Kidney (tissue), 13 donors: ENCODE measurements at regions not wholly inside any gene's neighbourhood (a gene's known extent, or its start where the extent isn't known, plus 50 kb on each side); places are given as distances from the start of the nearest gene placed in this dataset.
"Not testable (repeated sequence)": the region's sequence is repeated elsewhere in the genome, so short reads cannot be mapped to it uniquely, and the experiment has no call there.

ENCODE experiments used
- DNase-seq, 5 donors: peaks; one replicate each; pipeline ENCODE4 v3.0.0-alpha.2; 2013 to 2020
- FAIRE-seq: peaks from 2 replicates; lab custom pipeline; 2012; peaks lifted over from hg19 to GRCh38; lab: Jason Lieb, UNC
- H3K27ac ChIP-seq, 2 donors: one replicate each; pipeline ENCODE4 v1.7.0; 2013; ENCODE audit warnings: low read depth in 2 of 2, low read length in 2 of 2, inconsistent platforms in 1 of 2
- H3K27me3 ChIP-seq: one replicate; pipeline ENCODE4 v1.7.1; 2013; ENCODE audit warnings: low read length, inconsistent platforms; ENCODE audit not compliant: control insufficient read depth, insufficient read depth
- H3K36me3 ChIP-seq, 3 donors: one replicate each; pipeline versions ENCODE4 v1.7.0 to v1.7.1; 2013; ENCODE audit warnings: low read length in 3 of 3, control low read depth in 1 of 3, inconsistent platforms in 1 of 3; ENCODE audit not compliant: insufficient read depth in 3 of 3, control insufficient read depth in 2 of 3
- H3K4me1 ChIP-seq, 3 donors: one replicate each; pipeline versions ENCODE4 v1.7.0 to v1.7.1; 2013; ENCODE audit warnings: low read length in 3 of 3, inconsistent platforms in 1 of 3, low read depth in 1 of 3; ENCODE audit not compliant: control insufficient read depth in 2 of 3, insufficient read depth in 2 of 3
- H3K4me3 ChIP-seq, 3 donors: one replicate each; pipeline versions ENCODE4 v1.7.0 to v1.8.1; 2013; ENCODE audit warnings: low read length in 3 of 3, control low read depth in 1 of 3, inconsistent platforms in 1 of 3
- H3K9ac ChIP-seq, 3 donors: one replicate each; pipeline versions ENCODE4 v1.7.0 to v1.7.1; 2013; ENCODE audit warnings: low read length in 3 of 3, control low read depth in 1 of 3, inconsistent platforms in 1 of 3
- H3K9me3 ChIP-seq, 3 donors: one replicate each; pipeline versions ENCODE4 v1.7.0 to v1.7.1; 2013; ENCODE audit warnings: low read length in 3 of 3, control low read depth in 1 of 3, inconsistent platforms in 1 of 3; ENCODE audit not compliant: control insufficient read depth in 2 of 3, insufficient read depth in 1 of 3
- intact Hi-C: fragments of 100-400 bp; cut with DNase I; formaldehyde crosslinking; loops from one replicate; pipeline ENCODE4 v1.11.1; 2022
- TF ChIP-seq, protein P1 (sequence below): IDR thresholded peaks from 3 replicates; pipeline ENCODE4 v1.5.1; 2012; ENCODE audit warnings: mild to moderate bottlenecking, moderate library complexity, borderline replicate concordance; ENCODE audit not compliant: insufficient read depth; ENCODE audit errors: extremely low read depth
- donor health status: control.
- donor health status: control.
- donor health status: control.
- donor health status: control.
- donor health status: control.
- donor health status: DM: yes; HTN: yes; CAD: no.
- donor health status: Normal renal cell carcinoma (clear cell type).

DNA sequence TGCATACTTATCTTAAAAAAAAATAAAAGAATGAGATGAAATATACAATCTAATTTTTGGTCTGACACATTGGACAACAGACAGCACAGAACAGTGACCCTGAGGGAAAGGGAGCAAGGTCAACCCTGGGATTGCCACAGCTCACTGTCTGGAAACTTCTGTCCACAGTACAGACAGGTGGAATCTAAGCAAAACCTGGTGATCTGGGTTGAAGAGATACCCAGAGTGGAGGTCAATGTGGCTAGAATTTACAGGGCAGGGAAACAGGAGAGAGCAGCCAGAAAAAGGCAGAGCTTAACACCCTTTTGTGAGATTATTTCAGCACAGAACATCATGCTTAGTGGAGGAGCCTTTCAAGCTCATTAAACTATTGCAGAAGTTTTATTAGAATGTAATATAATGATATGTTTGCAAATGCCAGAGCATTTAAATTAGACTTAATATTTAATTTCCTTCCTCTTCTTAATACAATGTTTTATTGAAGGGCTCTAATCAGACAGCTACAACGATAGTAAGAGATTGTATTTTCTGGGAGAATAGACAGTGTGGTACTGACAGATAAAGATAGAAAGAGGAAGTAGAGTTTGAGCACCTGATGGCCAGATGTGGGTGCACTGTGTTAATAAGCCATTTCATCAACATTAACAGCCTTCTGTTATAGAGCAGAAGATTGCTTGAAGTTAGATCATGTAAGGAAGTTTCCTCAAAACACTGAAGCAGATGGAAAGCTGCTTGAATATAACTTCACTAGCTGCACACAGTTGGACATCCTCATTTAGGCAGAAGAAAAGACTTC is 309.4 kb downstream of the HGF start:
- FAIRE-seq, result no peak
- Histone ChIP-seq H3K27me3 (no peaks in the 10 kb centered on the region), H3K9ac (no peak overlapping the region), H3K4me3 (no peak overlapping the region), H3K9me3 (no peaks in the 10 kb centered on the region), H3K27ac (no peak overlapping the region), H3K36me3 (no peaks in the 10 kb centered on the region), H3K4me1 (no peaks in the 10 kb centered on the region)
- intact Hi-C loops, result no loop called here
- TF ChIP-seq, protein P1, sequence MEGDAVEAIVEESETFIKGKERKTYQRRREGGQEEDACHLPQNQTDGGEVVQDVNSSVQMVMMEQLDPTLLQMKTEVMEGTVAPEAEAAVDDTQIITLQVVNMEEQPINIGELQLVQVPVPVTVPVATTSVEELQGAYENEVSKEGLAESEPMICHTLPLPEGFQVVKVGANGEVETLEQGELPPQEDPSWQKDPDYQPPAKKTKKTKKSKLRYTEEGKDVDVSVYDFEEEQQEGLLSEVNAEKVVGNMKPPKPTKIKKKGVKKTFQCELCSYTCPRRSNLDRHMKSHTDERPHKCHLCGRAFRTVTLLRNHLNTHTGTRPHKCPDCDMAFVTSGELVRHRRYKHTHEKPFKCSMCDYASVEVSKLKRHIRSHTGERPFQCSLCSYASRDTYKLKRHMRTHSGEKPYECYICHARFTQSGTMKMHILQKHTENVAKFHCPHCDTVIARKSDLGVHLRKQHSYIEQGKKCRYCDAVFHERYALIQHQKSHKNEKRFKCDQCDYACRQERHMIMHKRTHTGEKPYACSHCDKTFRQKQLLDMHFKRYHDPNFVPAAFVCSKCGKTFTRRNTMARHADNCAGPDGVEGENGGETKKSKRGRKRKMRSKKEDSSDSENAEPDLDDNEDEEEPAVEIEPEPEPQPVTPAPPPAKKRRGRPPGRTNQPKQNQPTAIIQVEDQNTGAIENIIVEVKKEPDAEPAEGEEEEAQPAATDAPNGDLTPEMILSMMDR, result no peak
- no peak for DNase-seq

DNA sequence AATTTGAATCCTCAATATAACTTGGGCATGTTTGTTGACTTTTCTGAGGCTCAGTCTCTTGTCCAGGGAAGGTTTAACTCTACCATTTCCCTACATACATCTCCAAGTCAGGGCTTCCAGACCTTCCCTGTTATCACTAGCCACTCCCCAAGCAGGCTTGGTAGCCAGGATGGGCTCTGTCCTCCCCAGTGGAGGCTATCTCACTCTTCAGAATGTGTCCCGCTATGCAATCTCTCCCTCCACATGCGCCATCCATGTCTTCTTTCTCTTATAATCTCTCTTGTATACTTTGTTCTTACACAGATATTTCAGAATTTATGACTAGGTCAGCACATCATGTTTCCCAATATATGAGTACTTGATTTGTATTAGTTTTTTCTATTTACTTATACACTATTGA is 310.4 kb downstream of the HGF start:
- Histone ChIP-seq H3K9ac (no peak overlapping the region), H3K27ac (no peak overlapping the region), H3K9me3 (no peaks in the 10 kb centered on the region), H3K4me1 (no peaks in the 10 kb centered on the region), H3K4me3 (no peak overlapping the region), H3K27me3 (no peaks in the 10 kb centered on the region), H3K36me3 (no peaks in the 10 kb centered on the region)
- DNase-seq (no peak), FAIRE-seq (no peak)
- intact Hi-C loops, result no loop called here
- TF ChIP-seq, protein P1, result no peak

DNA sequence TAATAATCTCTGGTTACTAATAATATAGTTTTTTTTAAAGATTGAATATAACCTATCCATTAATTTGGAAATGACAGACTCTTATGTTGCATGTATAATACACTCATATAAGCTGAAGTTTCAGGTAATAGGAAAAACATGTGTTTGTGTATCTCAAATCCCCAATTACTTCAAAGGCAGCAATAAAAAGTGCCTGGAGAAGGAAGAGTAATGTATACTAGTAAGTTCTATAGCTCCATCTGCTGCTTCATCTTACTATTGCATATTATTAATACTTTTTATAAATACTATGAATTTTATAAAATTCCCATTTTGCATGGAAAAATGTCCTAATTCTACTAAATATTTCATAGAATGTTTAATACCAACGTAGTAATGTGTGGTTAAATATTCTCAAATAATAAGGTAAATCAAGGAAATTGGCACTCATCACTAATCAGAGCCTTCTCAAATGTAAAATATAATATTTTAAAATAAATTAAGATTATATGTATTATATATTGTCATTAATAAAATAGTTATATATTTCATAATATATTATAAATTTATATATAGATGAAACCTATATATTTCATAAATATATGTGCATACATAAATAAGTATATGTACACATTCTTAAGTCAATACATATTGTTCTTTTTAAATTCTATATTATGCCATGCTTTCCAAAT is 311.9 kb downstream of the HGF start:
- peak; percentile 94 for FAIRE-seq

DNA sequence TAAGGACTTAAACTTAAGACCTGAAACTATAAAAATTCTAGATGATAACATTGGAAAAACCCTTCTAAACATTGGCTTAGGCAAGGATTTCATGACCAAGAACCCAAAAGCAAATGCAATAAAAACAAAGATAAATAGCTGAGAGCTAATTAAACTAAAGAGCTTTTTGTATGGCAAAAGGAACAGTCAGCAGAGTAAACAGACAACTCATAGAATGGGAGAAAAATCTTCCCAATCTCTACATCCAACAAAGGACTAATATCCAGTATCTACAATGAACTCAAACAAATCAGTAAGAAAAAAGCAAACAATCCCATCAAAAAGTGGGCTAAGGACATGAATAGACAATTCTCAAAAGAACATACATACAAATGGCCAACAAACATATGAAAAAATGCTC is 316.1 kb downstream of the HGF start:
- H3K4me3 ChIP-seq, H3K36me3 ChIP-seq, H3K9ac ChIP-seq, H3K27me3 ChIP-seq, H3K4me1 ChIP-seq, intact Hi-C loops, H3K9me3 ChIP-seq, DNase-seq, FAIRE-seq, H3K27ac ChIP-seq: not testable (repeated sequence)

More for the DNA sequence above, 311.9 kb downstream of the HGF start:
- no peaks in the 10 kb centered on the region for H3K4me1 ChIP-seq
- H3K27me3 ChIP-seq, result no peaks in the 10 kb centered on the region
- no peak overlapping the region for H3K4me3 ChIP-seq
- H3K27ac ChIP-seq, result no peak overlapping the region
- no peaks in the 10 kb centered on the region for H3K9me3 ChIP-seq
- no peak overlapping the region for H3K9ac ChIP-seq
- H3K36me3 ChIP-seq, result no peaks in the 10 kb centered on the region
- peak in 2 of 5 donors; percentile 19 to 38 for DNase-seq
- intact Hi-C loops, result no loop called here
- TF ChIP-seq, protein P1, result no peak
